Gastrocnemius medialis (tissue), 4 donors: ENCODE measurements at regions not wholly inside any gene's neighbourhood (a gene's known extent, or its start where the extent isn't known, plus 50 kb on each side); places are given as distances from the start of the nearest gene placed in this dataset.
"Not testable (repeated sequence)": the region's sequence is repeated elsewhere in the genome, so short reads cannot be mapped to it uniquely, and the experiment has no call there.

Experiments used
- ATAC-seq, 2 donors: fragments of 150-250 bp; one replicate each; pipeline ENCODE4 v1.9.1; 2016
- DNase-seq, 2 donors: peaks; one replicate each; pipeline ENCODE4 v3.0.0-alpha.2; 2019
- H3K27ac ChIP-seq, 4 donors: fragments of 200-600 bp; sonication (generic); 1 replicate in 1 of 4; 2 replicates in 3 of 4; pipeline ENCODE4 v1.5.1; 2016 to 2018; ENCODE audit warnings: mild to moderate bottlenecking in 2 of 4, moderate library complexity in 1 of 4
- H3K27me3 ChIP-seq, 3 donors: fragments of 200-600 bp; sonication (generic) in 2 of 3; 1 replicate in 1 of 3; 2 replicates in 2 of 3; pipeline versions ENCODE4 v1.5.1 to v1.6.0; 2016 to 2019; ENCODE audit warnings: mild to moderate bottlenecking in 1 of 3, moderate library complexity in 1 of 3
- H3K36me3 ChIP-seq, 2 donors: fragments of 200-600 bp; sonication (generic) in 1 of 2; one replicate each; pipeline ENCODE4 v1.5.1; 2017 to 2018
- H3K4me1 ChIP-seq, 2 donors: fragments of 200-600 bp; sonication (generic) in 1 of 2; one replicate each; pipeline ENCODE4 v1.5.1; 2016 to 2017; ENCODE audit warnings: mild to moderate bottlenecking in 2 of 2
- H3K4me3 ChIP-seq, 4 donors: fragments of 200-600 bp; sonication (generic) in 3 of 4; 1 replicate in 1 of 4; 2 replicates in 3 of 4; pipeline ENCODE4 v1.5.1; 2016 to 2019; ENCODE audit warnings: mild to moderate bottlenecking in 2 of 4
- H3K9me3 ChIP-seq, 3 donors: fragments of 200-600 bp; sonication (generic) in 2 of 3; 1 replicate in 1 of 3; 2 replicates in 2 of 3; pipeline ENCODE4 v1.5.1; 2016 to 2019
- CTCF ChIP-seq, 5 experiments: fragments of 450-650 bp in 3 of 5; fragments of 200-600 bp in 2 of 5; sonication (generic) in 2 of 5; IDR thresholded peaks in 4 of 5; conservative IDR thresholded peaks in 1 of 5; 1 replicate in 4 of 5; 2 replicates in 1 of 5; pipeline ENCODE4 v1.5.1; 2016 to 2019; ENCODE audit warnings: antibody characterized with exemption in 5 of 5, mild to moderate bottlenecking in 3 of 5, moderate library complexity in 3 of 5
- POLR2A ChIP-seq, 2 donors: fragments of 450-650 bp; IDR thresholded peaks; one replicate each; pipeline ENCODE4 v1.6.1; 2017; ENCODE audit warnings: antibody characterized with exemption in 2 of 2, mild to moderate bottlenecking in 2 of 2, moderate library complexity in 2 of 2
- in situ Hi-C, 4 donors: fragments of 200-750 bp; cut with MboI; loops; one replicate each; pipeline versions ENCODE4 v1.15.0 to v1.8.0; 2017; ENCODE audit warnings: low sequenced_read_pairs in 4 of 4
- intact Hi-C: fragments of 100-400 bp; cut with DNase I; formaldehyde crosslinking; loops from one replicate; pipeline ENCODE4 v1.15.1; 2023; ENCODE audit warnings: low total_unique reads

GRCh38 chr5:13354611-13355010 is 589.9 kb downstream of the DNAH5 start:
- in situ Hi-C loops (no loop called here), intact Hi-C loops (no loop called here)
- TF ChIP-seq POLR2A (IDR thresholded peaks at IDR 0.05) (no peak), CTCF (IDR thresholded peaks at IDR 0.05 in 4 of 5, conservative IDR thresholded peaks at IDR 0.05 in 1 of 5) (no peak)
- ATAC-seq: no peak
- Histone ChIP-seq H3K27ac (no peak overlapping the region), H3K9me3 (no peaks in the 10 kb centered on the region), H3K27me3 (no peaks in the 10 kb centered on the region), H3K4me3 (no peak overlapping the region), H3K36me3 (no peaks in the 10 kb centered on the region), H3K4me1 (no peaks in the 10 kb centered on the region)
- no peak for DNase-seq

DNA sequence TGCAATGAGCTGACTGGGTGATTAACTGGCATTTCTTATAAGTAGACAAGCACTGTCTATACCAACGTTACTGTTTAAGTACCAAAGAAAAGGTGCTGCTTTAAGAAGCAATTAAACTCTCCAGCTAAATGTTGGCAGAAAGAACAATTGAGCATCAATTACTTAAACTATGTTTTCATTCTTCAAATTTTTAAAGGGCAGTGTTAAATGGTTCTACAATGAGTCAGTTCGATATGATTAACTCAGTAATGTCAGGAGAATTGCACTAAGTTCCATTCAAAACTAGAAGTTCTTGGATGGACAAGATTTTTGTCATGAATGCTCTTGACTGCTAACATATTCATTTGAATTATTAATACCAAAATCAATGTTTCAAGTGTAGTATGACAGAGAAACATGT is 593.7 kb downstream of the DNAH5 start:
- Histone ChIP-seq H3K36me3 (no peaks in the 10 kb centered on the region), H3K27me3 (no peaks in the 10 kb centered on the region), H3K4me3 (no peak overlapping the region), H3K27ac (no peak overlapping the region), H3K9me3 (no peaks in the 10 kb centered on the region), H3K4me1 (no peaks in the 10 kb centered on the region)
- DNase-seq (no peak), ATAC-seq (no peak)
- in situ Hi-C loops (no loop called here), intact Hi-C loops (no loop called here)
- TF ChIP-seq POLR2A (IDR thresholded peaks at IDR 0.05): no peak
- TF ChIP-seq CTCF (IDR thresholded peaks at IDR 0.05 in 4 of 5, conservative IDR thresholded peaks at IDR 0.05 in 1 of 5): no peak

GRCh38 chr5:13348568-13348967 is 595.9 kb downstream of the DNAH5 start:
- in situ Hi-C loops (no loop called here), intact Hi-C loops (no loop called here)
- Histone ChIP-seq H3K36me3 (no peaks in the 10 kb centered on the region), H3K9me3 (no peaks in the 10 kb centered on the region), H3K4me3 (no peak overlapping the region), H3K4me1 (no peaks in the 10 kb centered on the region), H3K27me3 (no peaks in the 10 kb centered on the region), H3K27ac (no peak overlapping the region)
- no peak for ATAC-seq
- TF ChIP-seq CTCF (IDR thresholded peaks at IDR 0.05 in 4 of 5, conservative IDR thresholded peaks at IDR 0.05 in 1 of 5): no peak
- TF ChIP-seq POLR2A (IDR thresholded peaks at IDR 0.05): no peak
- no peak for DNase-seq

DNA sequence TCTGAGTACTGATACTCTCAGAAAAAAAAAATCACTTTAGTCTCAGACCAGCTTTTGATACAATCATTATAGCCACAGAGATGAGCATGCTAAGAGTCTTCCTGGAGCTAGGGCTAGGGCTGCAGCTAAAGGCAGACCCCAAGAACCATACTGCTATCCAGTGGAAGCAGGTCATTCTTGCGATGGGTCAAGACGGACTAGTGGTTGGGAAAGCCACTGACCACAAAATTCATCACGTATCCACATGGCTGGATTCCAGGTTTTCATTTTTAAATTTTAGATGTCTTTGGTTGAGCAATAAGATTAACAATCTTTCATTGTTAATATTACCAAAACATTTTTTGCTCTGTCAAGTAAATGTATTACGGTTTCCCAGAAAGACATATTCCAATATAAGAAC is 598.1 kb downstream of the DNAH5 start:
- no peaks in the 10 kb centered on the region for H3K36me3 ChIP-seq
- no peak overlapping the region for H3K4me3 ChIP-seq
- H3K27ac ChIP-seq: no peak overlapping the region
- H3K27me3 ChIP-seq: no peaks in the 10 kb centered on the region
- no peaks in the 10 kb centered on the region for H3K4me1 ChIP-seq
- in situ Hi-C loops (no loop called here), intact Hi-C loops (no loop called here)
- no peak for TF ChIP-seq CTCF (IDR thresholded peaks at IDR 0.05 in 4 of 5, conservative IDR thresholded peaks at IDR 0.05 in 1 of 5)
- no peak for TF ChIP-seq POLR2A (IDR thresholded peaks at IDR 0.05)
- no peak for ATAC-seq
- H3K9me3 ChIP-seq: no peaks in the 10 kb centered on the region
- DNase-seq: no peak

DNA sequence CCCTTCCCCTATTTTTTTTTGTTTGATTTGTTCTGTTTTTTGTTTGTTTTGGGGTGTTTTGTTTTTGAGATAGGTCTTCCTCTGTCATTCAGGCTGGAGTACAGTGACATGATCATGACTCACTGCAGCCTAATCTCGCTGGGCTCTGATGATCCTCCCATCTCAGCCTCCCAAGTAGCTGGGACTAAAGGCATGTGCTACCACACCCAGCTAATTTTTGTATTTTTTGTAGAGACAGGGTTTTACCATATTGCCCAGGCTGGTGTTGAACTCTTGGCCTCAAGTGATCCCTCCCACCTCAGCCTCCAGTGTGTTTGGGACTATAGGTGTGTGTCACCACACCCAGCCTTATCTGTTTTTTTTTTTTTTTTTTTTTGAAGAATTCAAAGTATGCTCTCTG is 605.4 kb downstream of the DNAH5 start:
- ATAC-seq (no peak), DNase-seq (no peak)
- Histone ChIP-seq H3K27me3 (no peaks in the 10 kb centered on the region), H3K4me1 (no peaks in the 10 kb centered on the region), H3K36me3 (no peaks in the 10 kb centered on the region), H3K27ac (no peak overlapping the region), H3K9me3 (no peaks in the 10 kb centered on the region), H3K4me3 (no peak overlapping the region)
- intact Hi-C loops: no loop called here
- TF ChIP-seq CTCF (IDR thresholded peaks at IDR 0.05 in 4 of 5, conservative IDR thresholded peaks at IDR 0.05 in 1 of 5) (no peak), POLR2A (IDR thresholded peaks at IDR 0.05) (no peak)
- in situ Hi-C loops: no loop called here

- DNase-seq, ATAC-seq, H3K27ac ChIP-seq, H3K9me3 ChIP-seq, intact Hi-C loops, H3K27me3 ChIP-seq, H3K4me1 ChIP-seq, H3K4me3 ChIP-seq, H3K36me3 ChIP-seq, in situ Hi-C loops: not testable (repeated sequence)
These were observed 609.5 kb downstream of the DNAH5 start for GRCh38 chr5:13335026-13335425.
